Ovary (tissue), 3 donors: ENCODE measurements at regions not wholly inside any gene's neighbourhood (a gene's known extent, or its start where the extent isn't known, plus 50 kb on each side); places are given as distances from the start of the nearest gene placed in this dataset.

ENCODE experiments used
- CTCF ChIP-seq, 3 donors: fragments of 450-650 bp in 2 of 3; fragments of 200-600 bp in 1 of 3; IDR thresholded peaks; one replicate each; pipeline versions ENCODE4 v1.5.1 to v1.8.0; 2016 to 2022; ENCODE audit warnings: antibody characterized with exemption in 3 of 3, mild to moderate bottlenecking in 1 of 3
- POLR2A ChIP-seq: fragments of 450-650 bp; IDR thresholded peaks from one replicate; pipeline ENCODE4 v1.6.1; 2017; ENCODE audit warnings: antibody characterized with exemption, mild to moderate bottlenecking, moderate library complexity
- donor health status: DM: no; HTN: no; CAD: no.

- TF ChIP-seq CTCF (IDR thresholded peaks at IDR 0.05), result no peak
- TF ChIP-seq POLR2A, result no peak
These were observed 74.4 kb upstream of the LRFN5 start for GRCh38 chr14:41532255-41532654.
